A673 (cell line): ENCODE measurements at regions not wholly inside any gene's neighbourhood (a gene's known extent, or its start where the extent isn't known, plus 50 kb on each side); places are given as distances from the start of the nearest gene placed in this dataset.

Experiments
- BruUV-seq: library from RNA; stranded (reverse); fragments of 400-500 nt; replicated peaks from 2 replicates; lab custom pipeline; 2021; lab: Mats Ljungman, UMichigan
- CTCF ChIA-PET: fragments of 300-600 bp; sonication (Branson Sonifier 250); formaldehyde crosslinking; loops from one replicate; lab custom pipeline; 2022; ENCODE audit warnings: antibody characterized with exemption; lab: Charles Lee
- POLR2A ChIA-PET: fragments of 300-600 bp; sonication (Branson Sonifier 250); formaldehyde crosslinking; loops from one replicate; lab custom pipeline; 2022; ENCODE audit warnings: antibody characterized with exemption; ENCODE audit not compliant: low non-redundant PET; lab: Charles Lee
- DNase-seq: peaks from one replicate; pipeline ENCODE4 v3.0.0-alpha.2; 2015; ENCODE audit warnings: low spot score
- H3K27ac ChIP-seq: fragments of 200-600 bp; sonication (generic); 2 replicates; pipeline ENCODE4 v1.5.1; 2016; ENCODE audit warnings: mixed run types, low read depth, mild to moderate bottlenecking, mixed read lengths, antibody characterized with exemption, low read length; ENCODE audit not compliant: poor library complexity, severe bottlenecking
- H3K27me3 ChIP-seq: fragments of 200-600 bp; sonication (generic); replicated peaks from 2 replicates; pipeline ENCODE4 v1.6.1; 2017; ENCODE audit warnings: mixed run types, low read depth, mild to moderate bottlenecking, mixed read lengths, antibody characterized with exemption, low read length; ENCODE audit not compliant: insufficient read depth, poor library complexity
- H3K36me3 ChIP-seq: fragments of 200-600 bp; sonication (generic); 2 replicates; pipeline ENCODE4 v1.6.1; 2016; ENCODE audit warnings: mixed run types, mild to moderate bottlenecking, mixed read lengths, antibody characterized with exemption, low read length; ENCODE audit not compliant: insufficient read depth, poor library complexity, severe bottlenecking
- H3K4me1 ChIP-seq: fragments of 200-600 bp; sonication (generic); 2 replicates; pipeline ENCODE4 v1.6.1; 2017; ENCODE audit warnings: mixed run types, mild to moderate bottlenecking, mixed read lengths, antibody characterized with exemption, low read length; ENCODE audit not compliant: insufficient read depth, poor library complexity, severe bottlenecking
- H3K4me3 ChIP-seq: fragments of 200-600 bp; sonication (generic); 2 replicates; pipeline ENCODE4 v1.5.1; 2016; ENCODE audit warnings: low read depth, mixed run types, mild to moderate bottlenecking, mixed read lengths, low read length; ENCODE audit not compliant: poor library complexity, severe bottlenecking
- H3K9me3 ChIP-seq: fragments of 200-600 bp; sonication (generic); 2 replicates; pipeline ENCODE4 v1.6.1; 2016; ENCODE audit warnings: mixed run types, low read depth, mild to moderate bottlenecking, mixed read lengths, antibody characterized with exemption, low read length; ENCODE audit not compliant: poor library complexity, severe bottlenecking
- EZH2 ChIP-seq: fragments of 200-600 bp; sonication (generic); IDR thresholded peaks from 2 replicates; pipeline ENCODE4 v1.6.1; 2017; ENCODE audit warnings: borderline replicate concordance, low read depth, mild to moderate bottlenecking, mixed read lengths, antibody characterized with exemption, low read length; ENCODE audit not compliant: poor library complexity, severe bottlenecking
- intact Hi-C: fragments of 100-400 bp; cut with micrococcal nuclease; formaldehyde crosslinking; loops from one replicate; pipeline ENCODE4 v1.10.0; 2022; ENCODE audit not compliant: unreplicated experiment
- TF ChIP-seq, protein P1 (sequence below): fragments of 300-800, 200-600 bp; sonication (generic); conservative IDR thresholded peaks from 2 replicates; pipeline ENCODE4 v1.5.1; 2017; ENCODE audit warnings: low read depth, mild to moderate bottlenecking, antibody characterized with exemption, low read length, moderate library complexity, mixed read lengths

DNA sequence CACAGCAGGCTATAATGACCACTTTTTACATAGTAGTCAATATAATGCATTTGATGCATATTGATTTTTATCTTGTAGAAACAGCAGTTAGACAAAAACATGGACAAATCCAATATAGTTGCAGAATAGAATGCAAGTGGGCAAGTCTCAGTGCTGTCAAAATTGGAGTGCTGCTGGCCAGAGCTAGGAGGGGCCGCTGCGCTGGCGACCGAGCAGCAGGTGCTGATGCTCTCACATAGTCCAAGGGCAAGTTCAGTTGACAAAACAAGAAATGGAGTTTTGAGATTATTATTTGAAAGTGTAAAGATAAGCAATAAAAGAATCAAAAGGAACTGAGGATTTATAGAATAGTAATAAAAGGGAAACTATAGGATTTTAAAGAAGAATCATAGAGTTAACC is 60.6 kb upstream of the CDK20 start:
- BruUV-seq: no TSS peak
- TF ChIP-seq, protein P1, sequence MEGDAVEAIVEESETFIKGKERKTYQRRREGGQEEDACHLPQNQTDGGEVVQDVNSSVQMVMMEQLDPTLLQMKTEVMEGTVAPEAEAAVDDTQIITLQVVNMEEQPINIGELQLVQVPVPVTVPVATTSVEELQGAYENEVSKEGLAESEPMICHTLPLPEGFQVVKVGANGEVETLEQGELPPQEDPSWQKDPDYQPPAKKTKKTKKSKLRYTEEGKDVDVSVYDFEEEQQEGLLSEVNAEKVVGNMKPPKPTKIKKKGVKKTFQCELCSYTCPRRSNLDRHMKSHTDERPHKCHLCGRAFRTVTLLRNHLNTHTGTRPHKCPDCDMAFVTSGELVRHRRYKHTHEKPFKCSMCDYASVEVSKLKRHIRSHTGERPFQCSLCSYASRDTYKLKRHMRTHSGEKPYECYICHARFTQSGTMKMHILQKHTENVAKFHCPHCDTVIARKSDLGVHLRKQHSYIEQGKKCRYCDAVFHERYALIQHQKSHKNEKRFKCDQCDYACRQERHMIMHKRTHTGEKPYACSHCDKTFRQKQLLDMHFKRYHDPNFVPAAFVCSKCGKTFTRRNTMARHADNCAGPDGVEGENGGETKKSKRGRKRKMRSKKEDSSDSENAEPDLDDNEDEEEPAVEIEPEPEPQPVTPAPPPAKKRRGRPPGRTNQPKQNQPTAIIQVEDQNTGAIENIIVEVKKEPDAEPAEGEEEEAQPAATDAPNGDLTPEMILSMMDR: no peak
- no peak for TF ChIP-seq EZH2
- POLR2A ChIA-PET: no interaction called here
- H3K4me3 ChIP-seq: no peak overlapping the region
- H3K27me3 ChIP-seq: no peaks in the 10 kb centered on the region
- CTCF ChIA-PET: no interaction called here
- no peak for DNase-seq
- H3K4me1 ChIP-seq: no peaks in the 10 kb centered on the region
- no peaks in the 10 kb centered on the region for H3K36me3 ChIP-seq
- intact Hi-C loops: no loop called here
- H3K9me3 ChIP-seq: peaks cover 14% of the 10 kb centered on the region
- no peak overlapping the region for H3K27ac ChIP-seq

DNA sequence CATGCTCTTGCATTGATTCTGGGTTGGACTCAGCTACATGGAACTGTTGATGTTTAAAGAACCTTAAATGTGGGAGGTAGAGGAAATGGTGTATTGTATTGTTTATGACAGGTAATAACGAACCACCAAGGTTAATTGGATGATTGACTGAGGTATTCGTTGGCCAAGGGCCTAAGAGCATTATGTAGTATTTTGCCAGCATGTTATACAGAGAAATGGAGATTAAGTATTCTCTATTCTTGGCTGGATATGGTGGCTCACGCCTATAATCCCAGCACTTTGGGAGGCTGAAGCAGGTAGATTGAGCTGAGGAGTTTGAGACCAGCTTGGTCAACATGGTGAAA is 59.0 kb upstream of the CDK20 start:
- TF ChIP-seq, protein P1: no peak
- TF ChIP-seq EZH2: no peak
- intact Hi-C loops: no loop called here
- Histone ChIP-seq H3K4me3 (no peak overlapping the region), H3K36me3 (no peaks in the 10 kb centered on the region), H3K9me3 (peaks cover 14% of the 10 kb centered on the region), H3K27ac (no peak overlapping the region), H3K27me3 (no peaks in the 10 kb centered on the region), H3K4me1 (no peaks in the 10 kb centered on the region)
- ChIA-PET POLR2A (no interaction called here), CTCF (no interaction called here)
- no TSS peak for BruUV-seq
- DNase-seq: no peak

DNA sequence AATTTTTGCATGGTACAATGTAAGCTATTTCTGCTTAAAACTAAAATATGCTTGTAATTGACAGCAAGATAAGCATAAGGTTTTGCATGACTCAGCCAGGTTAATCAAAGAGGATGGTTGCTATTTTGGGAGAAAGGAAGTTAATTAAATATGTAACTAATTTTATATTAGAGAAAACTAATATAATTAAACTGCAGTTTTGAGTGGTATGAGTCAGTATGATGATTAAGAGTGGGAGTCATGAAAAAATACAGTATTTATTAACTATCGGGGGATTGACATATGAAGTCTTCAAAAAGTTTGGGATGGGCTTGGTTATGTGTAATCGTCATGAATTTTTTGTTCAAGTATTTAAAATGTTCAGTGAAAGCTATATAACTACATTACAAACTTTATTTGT is 54.0 kb upstream of the CDK20 start:
- H3K27me3 ChIP-seq: no peaks in the 10 kb centered on the region
- peaks cover 17% of the 10 kb centered on the region for H3K4me1 ChIP-seq
- H3K4me3 ChIP-seq: no peak overlapping the region
- intact Hi-C loops: no loop called here
- TF ChIP-seq, protein P1: no peak
- no peak for TF ChIP-seq EZH2
- DNase-seq: no peak
- no TSS peak for BruUV-seq
- H3K27ac ChIP-seq: no peak overlapping the region
- H3K36me3 ChIP-seq: no peaks in the 10 kb centered on the region
- ChIA-PET POLR2A (no interaction called here), CTCF (no interaction called here)
- H3K9me3 ChIP-seq: no peaks in the 10 kb centered on the region
